ENCODE measurements at regions not wholly inside any gene's neighbourhood (a gene's known extent, or its start where the extent isn't known, plus 50 kb on each side); places are given as distances from the start of the nearest gene placed in this dataset.

DNA sequence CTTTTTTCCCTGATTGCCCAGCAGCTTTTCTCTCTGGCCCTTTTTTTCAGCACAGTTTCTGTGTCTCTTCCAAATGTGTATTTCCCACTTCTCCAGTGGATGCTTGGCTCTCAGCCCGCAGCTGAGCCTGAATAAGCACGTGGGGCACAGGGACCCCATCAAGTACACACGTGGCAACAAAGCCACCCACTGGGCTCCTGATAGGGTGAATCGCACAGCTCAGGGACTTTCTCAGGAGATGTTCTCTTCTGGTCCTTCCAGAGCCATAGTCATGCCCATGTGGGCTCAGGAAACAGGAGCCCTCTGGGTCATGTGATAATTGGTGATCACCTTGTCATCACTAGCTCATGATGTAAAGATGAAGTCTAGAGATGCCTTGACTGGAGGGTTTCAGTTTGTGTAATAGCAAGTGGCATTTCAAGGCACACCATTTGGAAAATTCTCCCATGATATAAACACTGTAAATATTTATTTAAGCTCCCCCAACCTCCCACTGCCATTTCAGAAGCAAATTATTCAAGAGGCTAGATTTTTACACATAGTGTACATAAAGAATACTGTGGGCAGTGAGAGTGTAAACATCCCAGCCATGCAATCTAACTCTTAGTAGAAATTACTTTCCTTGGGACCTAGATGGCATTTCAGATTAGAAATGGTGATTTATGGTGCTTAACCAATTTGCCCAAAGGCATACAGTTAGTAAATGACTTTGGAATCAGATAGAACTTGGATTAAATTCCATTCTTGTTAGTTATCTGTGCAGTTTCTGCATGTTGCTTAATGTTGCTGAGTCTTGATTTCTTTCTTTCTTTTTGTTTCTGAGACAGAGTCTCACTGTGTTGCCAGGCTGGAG, 597.5 kb downstream of the SLC4A3 start:
- DNase-seq (ENCODE audit: low spot score): peak; percentile 17

DNA sequence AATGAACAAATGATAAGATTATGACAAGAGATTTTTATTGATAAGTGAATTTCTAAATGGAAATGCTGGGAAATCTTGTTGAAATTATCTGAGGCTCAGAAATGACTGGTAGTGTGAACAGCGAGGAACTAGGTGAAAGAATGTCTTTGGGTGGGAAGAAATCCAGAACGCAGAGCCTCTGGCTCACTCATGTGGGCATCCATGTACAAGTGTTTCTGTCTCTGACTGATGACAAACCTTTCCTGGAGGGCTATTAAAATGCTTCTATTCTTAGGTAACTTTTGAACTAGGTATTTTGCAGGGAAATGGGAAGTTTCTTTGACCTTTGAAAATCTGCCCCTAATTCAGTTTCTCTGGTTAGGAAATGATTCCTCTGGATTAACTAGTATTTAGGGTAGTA, 598.6 kb downstream of the SLC4A3 start:
- DNase-seq (ENCODE audit: low spot score): no peak

GRCh38 chr2:220226546-220226945, 599.1 kb downstream of the SLC4A3 start:
- DNase-seq (ENCODE audit: low spot score): no peak

DNA sequence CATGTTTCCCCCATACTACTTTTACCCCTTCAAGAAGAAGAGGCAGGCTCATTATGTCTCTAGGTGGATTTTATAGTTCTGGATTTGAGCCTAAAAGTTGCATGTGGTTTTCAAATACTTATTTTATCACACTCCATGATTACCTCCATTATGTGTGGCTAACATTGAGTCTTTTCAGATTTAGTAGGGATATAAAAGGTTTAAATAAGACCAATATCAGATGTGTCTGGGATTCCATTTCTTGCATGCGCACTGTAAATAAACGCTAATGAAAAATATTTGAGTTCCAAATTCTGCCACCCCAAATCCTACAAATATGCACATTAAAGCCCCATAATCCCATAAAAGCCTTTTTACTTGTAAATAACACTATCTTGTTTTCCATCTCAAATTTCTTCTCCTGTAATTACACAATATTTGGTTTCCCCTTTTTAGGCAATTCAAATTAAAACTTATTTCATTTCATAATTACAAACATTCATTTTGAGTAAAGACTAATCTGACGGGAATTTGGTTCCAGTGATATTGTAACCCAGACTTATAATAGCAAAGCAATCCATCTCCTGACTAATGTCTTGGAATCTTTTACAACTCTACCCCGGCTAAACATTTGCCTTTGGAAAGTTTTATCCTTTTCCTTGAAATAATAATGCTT, 600.0 kb downstream of the SLC4A3 start:
- DNase-seq (ENCODE audit: low spot score): no peak

GRCh38 chr2:220228310-220229006, 601.0 kb downstream of the SLC4A3 start:
- peak; percentile 81 for DNase-seq (ENCODE audit: low spot score)

- no peak for DNase-seq (ENCODE audit: low spot score)
Measured at GRCh38 chr2:220240641-220241040, 613.2 kb downstream of the SLC4A3 start.

- no peak for DNase-seq (ENCODE audit: low spot score)
Measured at GRCh38 chr2:220241423-220241822, 614.0 kb downstream of the SLC4A3 start.

- no peak for DNase-seq (ENCODE audit: low spot score)
Measured at GRCh38 chr2:220243571-220243970, 616.1 kb downstream of the SLC4A3 start.

- no peak for DNase-seq (ENCODE audit: low spot score)
Measured at GRCh38 chr2:220246386-220246785, 619.0 kb downstream of the SLC4A3 start.

- no peak for DNase-seq (ENCODE audit: low spot score)
Measured at GRCh38 chr2:220247588-220248350, 620.3 kb downstream of the SLC4A3 start.

DNA sequence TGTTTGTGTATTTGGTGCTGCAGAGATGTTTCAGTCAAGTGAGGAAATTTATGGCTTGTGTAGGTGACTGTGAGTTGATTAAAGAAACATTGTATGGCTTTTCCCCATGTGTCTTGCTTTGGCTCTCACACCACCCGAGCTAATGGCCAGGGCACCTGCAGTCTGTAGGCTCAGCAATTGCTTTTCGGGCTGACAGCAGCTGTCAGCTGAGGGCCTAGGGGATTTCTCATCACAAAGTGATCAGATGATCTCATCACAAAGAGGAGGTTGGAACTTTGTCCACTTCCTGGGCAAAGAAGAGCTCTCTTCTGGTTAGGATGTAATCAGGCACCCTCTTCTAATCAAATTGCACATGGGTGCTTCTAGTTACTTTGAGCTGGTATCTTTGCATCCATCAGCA, 632.2 kb downstream of the SLC4A3 start:
- no peak for DNase-seq (ENCODE audit: low spot score)

DNA sequence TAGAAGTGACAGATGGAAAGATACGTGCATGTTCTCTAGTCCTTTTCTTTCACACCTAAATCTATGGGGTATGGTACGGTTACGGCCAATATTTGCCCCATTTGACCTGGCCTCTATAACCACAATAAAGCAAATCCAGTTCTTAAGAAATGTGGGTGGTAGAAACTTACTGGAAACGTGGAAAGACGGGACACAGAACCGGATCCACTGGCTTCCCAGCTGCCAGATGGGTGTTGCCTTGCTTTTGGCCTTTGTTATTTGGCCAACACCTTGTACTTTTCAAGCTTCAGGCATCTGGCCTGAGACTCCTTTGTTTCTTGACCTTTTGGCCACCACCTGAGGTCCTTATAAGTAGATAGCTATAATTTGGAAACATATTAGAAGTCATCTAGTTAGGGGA, 635.9 kb downstream of the SLC4A3 start:
- DNase-seq (ENCODE audit: low spot score): no peak

DNA sequence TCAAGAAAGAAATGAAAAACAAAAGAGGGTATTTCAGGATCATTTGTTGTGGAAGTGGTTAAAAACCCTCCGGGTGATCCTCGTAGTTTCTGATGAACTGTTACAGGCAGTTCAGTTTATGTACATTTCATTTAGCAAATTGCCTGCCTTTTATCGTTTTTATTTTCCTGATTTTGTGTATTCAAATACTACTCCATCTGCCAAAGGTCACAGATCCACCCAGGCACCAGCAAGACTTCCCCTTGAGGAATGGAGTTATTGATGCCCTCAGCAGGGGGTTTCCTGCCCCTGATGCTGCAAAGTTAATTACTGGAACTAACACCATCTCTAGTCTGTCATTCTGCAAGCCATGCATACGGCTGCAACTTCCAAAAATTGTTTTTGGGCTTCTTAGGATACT, 641.9 kb downstream of the SLC4A3 start:
- DNase-seq (ENCODE audit: low spot score): no peak

- no peak for DNase-seq (ENCODE audit: low spot score)
Measured at GRCh38 chr2:220270481-220271070, 643.1 kb downstream of the SLC4A3 start.

- no peak for DNase-seq (ENCODE audit: low spot score)
Measured at GRCh38 chr2:220272656-220273055, 645.2 kb downstream of the SLC4A3 start.

- DNase-seq (ENCODE audit: low spot score): no peak
Measured at GRCh38 chr2:220273082-220273481, 645.7 kb downstream of the SLC4A3 start.

- no peak for DNase-seq (ENCODE audit: low spot score)
Measured at GRCh38 chr2:220275454-220275853, 648.0 kb downstream of the SLC4A3 start.

DNA sequence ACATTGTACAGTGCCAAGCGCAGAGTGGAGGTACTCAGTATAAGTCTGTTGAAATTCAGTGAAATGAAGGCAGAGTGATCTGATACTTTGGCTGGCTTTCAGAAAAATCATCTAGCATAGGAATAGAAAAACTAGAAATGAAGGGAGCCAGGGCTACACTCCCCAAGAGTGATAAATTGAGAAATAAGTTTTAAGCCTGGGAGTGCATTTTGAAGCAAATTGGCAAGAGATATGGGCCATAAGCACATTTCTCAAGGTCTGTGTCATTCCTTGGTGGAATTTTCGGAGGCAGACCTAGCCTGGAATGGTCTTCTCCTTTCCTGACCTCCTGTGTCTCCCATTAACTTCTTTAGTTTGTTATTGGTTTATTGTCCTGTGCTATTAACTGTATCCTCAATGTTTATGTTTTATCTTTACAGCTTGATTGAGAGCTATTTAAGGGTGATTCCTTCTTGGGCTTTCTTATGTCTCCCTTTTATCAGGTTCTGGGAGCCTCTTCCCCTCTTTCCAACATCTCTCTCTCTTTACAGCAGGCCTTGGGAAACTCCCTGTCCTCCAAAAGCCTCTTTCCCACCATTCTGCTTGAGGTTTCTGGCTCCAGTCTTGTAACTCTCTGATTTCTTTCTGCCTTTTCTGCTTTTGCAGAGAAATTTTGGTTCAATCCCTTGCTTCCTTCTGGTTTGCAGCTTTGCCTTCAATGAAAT, 649.5 kb downstream of the SLC4A3 start:
- no peak for DNase-seq (ENCODE audit: low spot score)

GRCh38 chr2:220277445-220277975, 650.1 kb downstream of the SLC4A3 start:
- no peak for DNase-seq (ENCODE audit: low spot score)

- DNase-seq (ENCODE audit: low spot score): no peak
Measured at GRCh38 chr2:220278022-220278421, 650.6 kb downstream of the SLC4A3 start.

GRCh38 chr2:220279372-220279771, 651.9 kb downstream of the SLC4A3 start:
- DNase-seq (ENCODE audit: low spot score): no peak

All from COLO829 (cell line).